ENCODE measurements at regions not wholly inside any gene's neighbourhood (a gene's known extent, or its start where the extent isn't known, plus 50 kb on each side); places are given as distances from the start of the nearest gene placed in this dataset.

- no peak for DNase-seq (ENCODE audit: low read depth, low spot score)
- Mint-ChIP-seq H3K4me1 (no peaks in the 10 kb centered on the region), H3K4me3 (no peak overlapping the region), H3K27ac (ENCODE audit: unreplicated experiment) (no peak overlapping the region), H3K36me3 (ENCODE audit: low read depth) (no peaks in the 10 kb centered on the region), H3K9me3 (no peaks in the 10 kb centered on the region), H3K27me3 (ENCODE audit: low read depth) (no peaks in the 10 kb centered on the region)
- TF ChIP-seq CTCF (conservative IDR thresholded peaks at IDR 0.05), result no peak
These were observed 217.5 kb downstream of the VEGFC start for GRCh38 chr4:176575141-176575730.

GRCh38 chr4:176579226-176579625 is 213.5 kb downstream of the VEGFC start:
- H3K27ac Mint-ChIP-seq (ENCODE audit: unreplicated experiment), result no peak overlapping the region
- H3K9me3 Mint-ChIP-seq, result no peaks in the 10 kb centered on the region
- no peak overlapping the region for H3K4me3 Mint-ChIP-seq
- H3K36me3 Mint-ChIP-seq (ENCODE audit: low read depth), result no peaks in the 10 kb centered on the region
- no peaks in the 10 kb centered on the region for H3K4me1 Mint-ChIP-seq
- no peak for DNase-seq (ENCODE audit: low read depth, low spot score)
- TF ChIP-seq CTCF (conservative IDR thresholded peaks at IDR 0.05), result no peak
- H3K27me3 Mint-ChIP-seq (ENCODE audit: low read depth), result no peaks in the 10 kb centered on the region

- no peaks in the 10 kb centered on the region for H3K4me1 Mint-ChIP-seq
- H3K27me3 Mint-ChIP-seq (ENCODE audit: low read depth), result no peaks in the 10 kb centered on the region
These were observed 209.4 kb downstream of the VEGFC start for GRCh38 chr4:176583278-176583677.

GRCh38 chr4:176584031-176584606 is 208.6 kb downstream of the VEGFC start:
- Mint-ChIP-seq H3K36me3 (ENCODE audit: low read depth) (no peaks in the 10 kb centered on the region), H3K9me3 (peaks cover 5% of the 10 kb centered on the region), H3K27ac (ENCODE audit: unreplicated experiment) (no peak overlapping the region), H3K27me3 (ENCODE audit: low read depth) (no peaks in the 10 kb centered on the region), H3K4me1 (no peaks in the 10 kb centered on the region), H3K4me3 (no peak overlapping the region)
- DNase-seq (ENCODE audit: low read depth, low spot score), result no peak
- no peak for TF ChIP-seq CTCF (conservative IDR thresholded peaks at IDR 0.05)

More at GRCh38 chr4:176583278-176583677, 209.4 kb downstream of the VEGFC start:
- TF ChIP-seq CTCF (conservative IDR thresholded peaks at IDR 0.05), result no peak
- H3K9me3 Mint-ChIP-seq, result no peaks in the 10 kb centered on the region
- no peaks in the 10 kb centered on the region for H3K36me3 Mint-ChIP-seq (ENCODE audit: low read depth)
- no peak overlapping the region for H3K27ac Mint-ChIP-seq (ENCODE audit: unreplicated experiment)
- H3K4me3 Mint-ChIP-seq, result no peak overlapping the region
- DNase-seq (ENCODE audit: low read depth, low spot score), result no peak

GRCh38 chr4:176587920-176588319 is 204.8 kb downstream of the VEGFC start:
- no peak overlapping the region for H3K27ac Mint-ChIP-seq (ENCODE audit: unreplicated experiment)
- no peaks in the 10 kb centered on the region for H3K4me1 Mint-ChIP-seq
- no peak for TF ChIP-seq CTCF (conservative IDR thresholded peaks at IDR 0.05)
- H3K9me3 Mint-ChIP-seq, result peaks cover 6% of the 10 kb centered on the region
- no peaks in the 10 kb centered on the region for H3K27me3 Mint-ChIP-seq (ENCODE audit: low read depth)
- H3K36me3 Mint-ChIP-seq (ENCODE audit: low read depth), result no peaks in the 10 kb centered on the region
- H3K4me3 Mint-ChIP-seq, result no peak overlapping the region
- DNase-seq (ENCODE audit: low read depth, low spot score), result no peak

Data from neural crest cell (in vitro differentiated cells).